HG02610 (cell line): ENCODE measurements at regions not wholly inside any gene's neighbourhood (a gene's known extent, or its start where the extent isn't known, plus 50 kb on each side); places are given as distances from the start of the nearest gene placed in this dataset.
"Not testable (repeated sequence)": the region's sequence is repeated elsewhere in the genome, so short reads cannot be mapped to it uniquely, and the experiment has no call there.

Source experiments
- ATAC-seq: cut with Tn5 transposase; IDR thresholded peaks from one replicate; pipeline ENCODE4 v1.9.1; 2021; ENCODE audit warnings: mild to moderate bottlenecking, moderate library complexity; ENCODE audit not compliant: unreplicated experiment

DNA sequence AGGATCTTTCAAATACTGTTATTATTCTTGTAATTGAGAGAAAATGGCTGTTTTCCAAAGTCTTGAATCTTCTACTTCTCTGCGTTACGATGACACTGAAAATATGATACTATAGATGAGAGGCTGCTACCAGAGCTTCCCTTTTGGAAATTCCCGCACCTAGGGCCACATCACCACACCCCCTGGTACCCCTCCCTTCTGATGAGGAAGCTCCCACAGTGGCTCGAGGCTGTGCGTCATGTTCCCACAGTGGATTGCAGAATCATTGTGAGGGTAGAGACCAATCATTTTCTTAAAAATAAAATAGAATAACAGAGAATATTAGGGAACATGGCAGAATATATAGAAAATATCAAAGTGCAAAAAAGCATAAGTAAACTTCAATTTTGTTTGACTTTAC lies 268.9 kb upstream of the SMIM21 start:
- no peak for ATAC-seq

DNA sequence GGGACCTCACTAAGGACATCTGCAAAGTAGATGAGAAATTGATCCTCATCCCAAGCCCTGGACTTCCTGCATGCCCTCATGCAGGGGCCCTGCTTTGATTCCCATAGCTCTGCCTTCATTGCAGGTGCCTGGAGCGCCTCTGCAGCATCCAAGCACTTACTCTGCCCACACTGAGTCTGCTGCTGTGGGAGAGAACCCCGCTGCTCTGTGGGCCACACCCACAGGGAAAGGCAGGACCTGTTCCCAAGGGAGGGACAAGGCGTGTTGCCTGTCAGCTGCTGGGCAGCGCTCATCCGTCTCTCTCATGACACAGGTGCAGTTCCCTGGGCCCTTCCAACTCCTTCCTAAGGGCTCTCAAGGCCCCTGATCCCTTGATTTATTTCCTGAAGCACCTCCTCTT lies 266.8 kb upstream of the SMIM21 start:
- ATAC-seq, result no peak

DNA sequence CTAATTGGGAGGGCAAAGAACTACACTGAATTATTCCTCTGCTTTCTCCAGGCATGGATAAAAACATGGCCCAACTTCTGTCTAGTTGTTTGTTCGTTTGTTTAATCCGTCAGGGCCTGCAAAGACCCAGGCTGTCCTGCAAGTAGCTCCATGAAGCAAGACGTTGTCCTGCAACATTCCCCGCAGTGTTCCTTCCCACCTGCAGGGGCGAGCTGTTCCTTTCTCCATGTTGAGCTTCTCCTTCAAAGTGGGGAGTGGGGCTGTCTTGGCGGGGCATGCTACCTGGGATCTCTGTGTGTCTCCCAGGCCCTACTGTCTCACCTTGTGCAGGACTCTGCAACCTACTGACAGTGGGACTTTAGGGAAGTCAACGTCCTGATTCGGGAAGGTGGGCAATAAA lies 264.0 kb upstream of the SMIM21 start:
- no peak for ATAC-seq

DNA sequence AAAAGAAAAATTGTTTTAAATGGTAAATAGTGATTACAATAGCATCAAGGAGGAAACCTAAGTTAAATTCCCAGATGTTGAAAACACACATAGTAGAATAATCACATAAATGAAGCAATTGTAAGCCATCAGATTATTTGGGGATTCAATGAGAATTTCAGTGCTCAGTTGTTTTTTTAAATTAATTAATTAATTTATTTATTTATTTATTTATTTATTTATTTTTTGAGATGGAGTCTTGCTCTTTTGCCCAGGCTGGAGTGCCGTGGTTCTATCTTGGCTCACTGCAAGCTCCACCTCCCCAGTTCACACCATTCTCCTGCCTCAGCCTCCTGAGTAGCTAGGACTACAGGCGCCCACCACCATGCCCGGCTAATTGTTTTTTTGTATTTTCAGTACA lies 262.8 kb upstream of the SMIM21 start:
- ATAC-seq, result not testable (repeated sequence)

DNA sequence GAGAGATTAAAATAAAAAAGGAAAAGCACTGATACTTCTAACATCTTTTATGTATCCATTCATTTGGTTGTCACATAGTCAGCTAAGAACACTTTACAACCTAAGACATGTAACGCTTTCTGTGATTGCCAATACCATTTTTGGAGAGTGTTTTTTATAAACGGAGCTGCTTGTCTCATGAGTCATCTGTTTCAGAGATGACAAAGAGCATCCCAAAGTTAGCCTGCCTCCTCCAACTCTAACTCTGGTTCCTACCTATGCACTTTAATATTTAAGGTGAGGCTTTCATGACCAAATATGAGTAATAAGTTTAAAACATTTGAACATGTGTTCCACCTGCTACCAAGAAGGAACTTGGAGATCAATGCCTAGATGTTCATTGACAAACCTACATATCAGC lies 260.1 kb upstream of the SMIM21 start:
- no peak for ATAC-seq

DNA sequence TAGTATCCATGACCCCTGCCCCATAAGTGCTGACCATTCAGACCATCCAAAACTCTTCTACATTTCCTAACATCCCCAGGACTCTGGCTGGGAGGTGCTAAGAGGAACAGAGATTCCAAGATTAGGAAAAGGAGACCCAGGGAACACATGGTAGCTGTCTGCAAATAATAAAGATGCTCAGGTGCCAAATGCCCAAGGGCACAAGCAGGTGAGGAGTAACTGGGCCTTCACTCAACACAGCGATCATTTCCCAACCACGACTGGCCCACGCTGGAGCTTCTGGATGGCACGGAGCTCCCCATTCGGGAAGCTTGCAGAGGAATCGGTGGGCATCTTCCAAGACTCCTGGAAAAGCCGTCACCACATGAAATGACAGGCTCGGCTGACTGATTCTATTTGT lies 255.9 kb upstream of the SMIM21 start:
- no peak for ATAC-seq

DNA sequence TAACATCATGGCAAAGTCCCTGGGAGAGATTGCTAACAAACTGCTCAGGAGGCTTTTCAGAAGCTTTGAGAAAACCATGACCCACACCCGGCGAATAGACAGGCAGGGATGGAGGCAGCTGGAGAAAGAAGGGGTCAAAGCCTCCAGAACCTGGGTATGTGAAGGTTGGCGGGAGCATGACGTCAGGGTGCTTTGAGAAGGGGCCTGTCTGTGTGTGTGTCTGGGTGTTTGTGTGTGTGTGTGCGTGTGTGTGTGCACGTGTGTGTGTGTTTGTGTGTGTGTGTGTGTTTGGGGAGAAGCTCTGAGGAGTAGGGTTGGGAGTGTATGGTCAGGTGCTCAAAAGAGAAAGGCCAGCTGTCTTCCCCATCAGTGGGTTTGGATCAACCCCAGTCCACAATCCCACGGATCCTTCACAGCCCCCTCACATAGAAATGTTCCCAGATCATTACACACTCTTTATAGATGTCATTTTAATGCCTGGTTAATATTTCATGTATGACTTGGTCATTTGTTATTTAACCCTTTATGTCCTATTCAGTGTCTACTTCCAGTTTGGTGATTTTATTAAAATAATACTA lies 254.1 kb upstream of the SMIM21 start:
- ATAC-seq, result no peak

DNA sequence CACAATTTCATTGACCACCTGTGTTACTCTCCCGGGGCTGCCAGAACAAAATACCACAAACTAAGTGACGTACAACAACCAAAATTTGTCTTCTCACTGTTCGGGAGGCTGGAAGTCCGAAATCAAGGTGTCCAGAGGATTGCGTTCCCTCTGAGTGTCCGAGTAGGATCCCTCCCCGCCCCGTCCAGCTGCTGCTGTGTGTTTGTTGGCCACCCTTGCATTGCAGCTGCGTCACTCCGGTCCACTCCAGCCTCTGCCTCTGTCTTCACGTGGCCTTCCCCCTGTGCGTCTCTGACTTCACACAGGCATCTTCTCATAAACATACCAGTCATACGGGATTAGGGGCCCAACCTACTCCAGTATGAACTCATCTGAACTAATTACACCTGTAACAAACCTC lies 251.8 kb upstream of the SMIM21 start:
- ATAC-seq, result no peak

DNA sequence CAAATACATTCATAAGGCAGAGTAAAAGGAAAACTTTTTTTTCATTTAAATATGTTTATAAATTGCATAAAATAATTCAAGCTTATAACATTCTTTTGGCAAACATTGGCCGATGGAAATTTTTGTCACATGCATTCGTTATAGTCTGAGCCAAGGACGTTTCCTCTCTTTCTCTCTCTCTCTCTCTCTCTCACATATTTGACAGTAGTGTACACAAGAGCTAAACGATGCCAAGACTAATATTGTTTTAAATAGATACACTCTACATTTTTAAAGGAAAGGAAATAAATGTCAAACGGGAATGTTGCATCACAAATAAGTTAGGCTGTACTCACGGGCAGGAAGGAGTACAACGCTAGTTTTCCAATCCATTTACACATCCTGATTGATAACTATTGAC lies 251.1 kb upstream of the SMIM21 start:
- ATAC-seq, result no peak

DNA sequence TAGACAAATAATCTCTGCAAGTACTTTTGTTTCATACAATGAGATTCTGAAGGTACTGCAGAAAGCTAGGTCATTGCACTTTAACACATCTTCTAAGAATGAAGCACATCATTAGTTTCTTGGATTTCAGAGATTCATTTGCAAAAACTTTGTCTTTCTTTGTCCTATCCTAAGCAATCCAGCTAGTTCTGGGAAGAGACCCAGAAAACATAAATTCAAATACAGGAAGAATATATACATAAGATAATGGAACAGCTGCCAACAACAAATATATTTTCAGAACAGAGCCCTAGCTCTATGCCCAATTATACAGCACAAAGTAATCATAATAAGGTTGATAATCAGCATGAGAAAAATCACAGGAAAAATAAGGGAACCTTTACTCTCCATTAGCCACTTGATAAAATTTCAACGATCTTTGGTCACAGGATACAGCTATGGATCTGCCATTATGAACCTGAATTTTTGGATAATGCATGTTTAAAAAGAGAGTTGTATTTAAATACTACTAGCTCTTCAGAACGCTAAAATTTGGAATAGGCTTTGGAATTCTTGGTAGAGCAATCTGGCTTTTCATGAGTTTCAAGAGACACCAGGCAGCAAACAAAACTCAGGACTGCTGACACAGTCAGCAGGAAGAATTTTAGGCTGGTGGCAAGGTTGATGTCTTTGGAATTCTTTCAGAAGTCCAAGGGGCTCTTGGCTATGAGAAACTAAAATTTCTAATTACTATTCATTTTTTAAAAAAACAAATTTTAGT lies 250.4 kb upstream of the SMIM21 start:
- no peak for ATAC-seq

DNA sequence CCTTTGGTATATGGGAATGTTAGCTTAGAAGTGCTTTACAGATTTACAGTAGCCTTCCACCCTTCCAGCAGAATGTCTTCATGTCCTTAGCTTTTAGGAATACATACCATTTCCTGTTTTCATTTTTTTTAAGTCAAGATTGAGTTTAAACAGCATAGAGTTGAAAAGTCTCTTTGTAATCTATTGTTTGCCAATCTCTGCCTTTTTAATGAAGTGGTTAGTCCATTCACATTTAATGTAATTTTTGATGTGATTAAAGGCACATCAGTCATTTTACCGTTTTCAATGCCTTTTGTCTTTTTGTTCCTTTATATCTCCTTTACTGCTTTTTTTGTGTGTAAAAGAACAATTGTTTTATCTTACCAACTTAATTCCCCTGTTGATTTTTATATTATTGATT lies 233.4 kb upstream of the SMIM21 start:
- ATAC-seq, result no peak

DNA sequence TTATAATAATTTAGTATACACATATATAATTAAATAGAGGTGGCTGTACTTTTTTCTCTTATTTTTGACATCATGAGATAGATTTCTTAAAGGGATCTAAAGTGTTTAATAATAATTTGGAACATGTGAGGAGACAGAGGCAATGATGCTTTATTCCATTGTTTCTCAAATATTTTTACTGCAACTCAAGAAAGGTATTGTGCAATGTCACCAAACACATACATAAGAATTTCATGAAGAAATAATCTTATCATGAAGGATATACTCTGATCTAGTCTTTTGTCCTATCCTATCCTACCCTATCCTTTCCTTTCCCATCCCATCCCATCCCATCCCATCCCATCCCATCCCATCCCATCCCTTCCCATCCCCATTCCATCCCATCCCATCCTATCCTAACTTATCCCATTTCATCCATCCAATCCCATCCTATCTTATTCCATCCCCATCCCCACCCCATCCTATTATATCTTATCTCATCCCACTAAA lies 232.1 kb upstream of the SMIM21 start:
- ATAC-seq, result no peak

DNA sequence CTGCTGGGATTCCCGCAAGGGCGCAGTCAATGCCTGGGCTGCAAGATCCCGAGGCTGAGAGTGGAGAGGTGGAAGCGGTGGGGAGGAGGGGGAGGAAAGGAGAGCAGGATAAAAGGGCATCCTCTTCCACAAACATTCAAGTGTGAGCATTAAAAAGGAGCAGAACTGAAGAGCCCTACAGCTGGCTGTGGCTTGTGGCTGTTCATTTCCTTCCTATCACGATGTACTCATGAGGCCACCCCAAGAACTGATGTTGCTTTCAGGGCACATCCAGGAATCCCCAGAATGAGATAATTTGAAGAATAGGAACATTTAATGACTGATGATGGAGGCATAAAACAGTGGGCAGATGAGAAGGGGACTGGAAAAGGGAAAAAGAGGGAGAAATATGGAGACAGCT lies 230.8 kb upstream of the SMIM21 start:
- ATAC-seq, result no peak

DNA sequence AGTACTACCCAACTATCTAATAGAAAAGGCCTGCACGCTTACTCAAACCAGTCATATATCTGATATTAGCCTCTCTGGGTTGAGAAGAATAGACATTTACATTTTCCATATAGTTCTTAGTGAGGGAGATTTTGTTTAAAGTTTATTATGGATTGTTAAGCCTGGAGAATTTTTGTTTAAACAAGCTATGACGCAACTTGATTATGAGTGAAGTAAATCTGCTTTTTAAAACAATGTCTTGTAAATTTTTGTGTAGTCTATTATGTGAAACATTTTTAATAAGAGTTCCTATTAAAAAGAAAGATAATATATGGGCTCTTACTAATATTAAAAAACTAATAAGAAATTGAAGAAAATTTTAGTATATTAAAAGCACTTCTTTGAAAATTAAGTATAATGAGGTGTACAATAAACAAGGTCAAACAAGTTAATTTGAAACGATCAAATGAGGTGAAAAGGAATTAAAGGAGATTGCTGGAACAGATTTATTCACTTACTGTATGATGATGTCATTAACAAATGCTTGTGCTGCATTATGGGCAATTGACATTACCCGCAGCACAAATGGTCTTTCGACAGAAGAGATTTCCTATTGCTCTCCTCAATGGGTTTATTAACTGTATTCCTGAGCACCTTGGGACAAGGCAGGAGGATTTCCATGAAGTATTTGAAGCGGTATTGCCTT lies 229.2 kb upstream of the SMIM21 start:
- no peak for ATAC-seq

DNA sequence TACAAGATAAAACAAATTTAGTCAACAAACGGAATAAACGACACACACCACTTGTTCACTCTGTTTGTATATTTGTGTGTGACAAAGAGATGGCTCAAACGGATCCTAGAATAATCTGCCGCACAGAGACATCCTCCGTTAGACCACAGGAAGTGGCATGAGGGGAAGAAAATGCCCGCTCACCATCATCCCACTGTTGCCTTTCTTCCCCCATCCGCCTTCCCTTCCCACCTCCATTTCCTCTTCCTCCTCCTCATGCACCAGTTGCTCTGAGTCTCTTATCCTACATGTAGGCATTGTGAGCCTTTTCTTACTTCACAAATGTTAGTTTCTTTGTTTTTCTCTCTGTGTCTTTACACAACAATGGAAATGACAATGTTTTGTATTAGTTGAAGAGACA lies 228.5 kb upstream of the SMIM21 start:
- no peak for ATAC-seq

DNA sequence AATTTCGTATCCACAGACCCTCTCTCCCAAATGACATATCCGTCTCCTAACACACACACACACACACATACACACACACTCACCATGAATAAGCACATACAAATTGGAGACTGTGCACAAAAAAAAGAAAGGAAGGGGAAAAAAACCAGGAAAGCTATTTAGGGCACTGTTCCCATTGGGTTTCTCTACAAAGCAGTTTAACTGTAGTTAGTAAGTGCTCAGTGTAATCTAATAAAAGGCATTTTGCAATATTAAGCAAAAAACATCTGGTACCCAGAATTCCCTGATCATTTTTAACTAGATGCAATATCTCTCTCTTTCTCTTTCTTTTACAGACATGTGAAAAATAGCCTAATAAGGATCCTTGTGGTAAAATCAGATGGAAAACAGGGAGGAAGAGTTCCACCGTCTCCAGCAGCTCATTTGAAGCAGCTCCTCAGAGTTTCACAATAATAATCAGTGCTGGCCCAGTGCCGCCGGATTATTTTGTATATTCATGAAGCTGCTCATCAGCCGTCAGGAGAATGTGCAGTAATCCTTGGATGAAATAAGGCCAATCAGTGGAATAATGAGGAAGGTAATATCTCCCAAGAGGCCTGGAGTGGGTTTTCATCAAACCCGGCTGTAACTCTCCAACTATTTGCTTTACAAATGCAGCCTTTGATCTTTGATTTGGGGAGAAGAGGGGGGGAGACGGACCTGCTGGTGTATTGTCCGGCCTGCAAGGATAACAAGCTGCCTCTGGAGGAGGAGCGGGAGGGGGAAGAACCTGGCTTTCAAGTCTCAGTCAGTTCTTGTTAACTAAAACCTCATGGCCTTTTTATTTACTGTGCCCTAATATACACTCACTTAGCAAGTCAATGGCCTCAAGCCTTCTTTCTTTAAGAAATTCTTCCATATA lies 227.6 kb upstream of the SMIM21 start:
- no peak for ATAC-seq

DNA sequence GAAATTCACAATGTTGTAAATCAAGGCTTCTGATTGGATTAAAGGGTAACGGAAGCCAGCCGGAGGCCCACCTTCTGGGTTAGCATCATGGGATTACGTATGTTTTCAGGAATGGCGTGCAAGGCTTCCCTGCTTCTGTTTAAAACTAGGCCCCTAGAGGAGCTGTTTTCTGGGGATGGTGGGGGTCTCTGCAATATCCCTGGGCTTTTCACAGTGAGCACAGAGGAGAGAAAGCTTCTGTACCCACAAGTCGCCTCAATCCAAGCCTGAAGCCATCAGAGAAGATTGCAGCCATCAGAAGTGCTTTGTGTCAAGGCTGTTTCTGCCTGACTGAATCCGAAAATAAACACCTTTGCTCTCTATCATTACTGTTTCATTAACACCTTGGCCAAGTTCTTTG lies 226.9 kb upstream of the SMIM21 start:
- ATAC-seq, result no peak

DNA sequence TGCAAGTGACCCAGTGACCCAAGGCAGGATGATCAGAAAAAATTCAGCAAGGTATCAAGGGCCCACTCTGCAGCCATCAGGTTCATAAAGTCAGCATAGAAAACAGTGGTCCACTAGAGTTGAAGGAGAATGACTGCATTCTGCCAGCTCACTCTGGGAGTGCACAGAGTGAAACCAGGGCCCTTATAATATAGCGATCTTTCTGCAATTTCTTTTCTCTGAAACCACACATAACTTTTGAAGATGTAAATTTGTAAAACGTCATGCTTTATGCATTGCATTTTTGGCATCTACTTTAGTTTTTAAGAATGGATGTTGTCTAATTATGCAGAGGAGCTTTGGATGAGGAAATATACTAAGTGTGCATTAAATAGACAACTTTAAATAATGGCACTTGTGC lies 225.0 kb upstream of the SMIM21 start:
- ATAC-seq, result no peak

DNA sequence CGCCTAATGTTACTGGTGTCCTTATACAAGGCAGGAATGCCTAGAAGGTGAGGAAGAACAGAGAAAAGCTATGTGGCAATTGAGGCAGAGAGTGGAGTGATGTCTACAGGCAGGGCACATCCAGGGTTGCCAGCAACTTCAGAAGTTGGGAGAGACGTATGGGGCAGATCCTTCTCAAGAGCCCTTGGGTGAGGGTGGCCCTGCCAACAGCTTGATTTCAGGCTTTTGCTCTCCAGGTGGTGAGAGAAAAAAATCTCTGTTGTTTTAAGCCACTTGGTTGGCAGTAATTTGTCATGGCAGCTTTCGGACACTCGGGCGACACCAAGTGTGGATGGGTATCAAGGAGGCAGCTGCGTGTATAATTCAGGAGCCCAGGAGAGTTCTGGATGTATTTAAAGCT lies 217.4 kb upstream of the SMIM21 start:
- no peak for ATAC-seq

DNA sequence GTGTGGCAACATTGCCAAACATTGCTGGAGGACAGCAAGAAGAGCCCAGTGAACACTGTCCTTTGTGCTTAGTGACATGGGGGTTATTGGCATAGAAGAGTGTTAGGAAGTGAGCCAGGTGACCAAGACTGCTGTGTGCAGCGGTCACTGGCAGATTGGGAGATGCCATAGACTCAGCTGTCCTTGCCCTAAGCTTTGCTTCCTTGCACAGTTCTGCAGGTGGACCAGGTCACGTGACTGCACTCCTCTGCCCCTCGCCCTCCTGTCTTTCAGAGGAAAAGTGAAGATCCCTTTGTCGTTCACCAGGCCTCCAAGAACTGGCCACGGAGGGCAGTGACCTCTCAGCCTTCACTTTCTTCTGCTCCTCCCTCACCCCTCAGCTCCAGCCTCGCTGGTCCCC lies 215.6 kb upstream of the SMIM21 start:
- ATAC-seq, result no peak

DNA sequence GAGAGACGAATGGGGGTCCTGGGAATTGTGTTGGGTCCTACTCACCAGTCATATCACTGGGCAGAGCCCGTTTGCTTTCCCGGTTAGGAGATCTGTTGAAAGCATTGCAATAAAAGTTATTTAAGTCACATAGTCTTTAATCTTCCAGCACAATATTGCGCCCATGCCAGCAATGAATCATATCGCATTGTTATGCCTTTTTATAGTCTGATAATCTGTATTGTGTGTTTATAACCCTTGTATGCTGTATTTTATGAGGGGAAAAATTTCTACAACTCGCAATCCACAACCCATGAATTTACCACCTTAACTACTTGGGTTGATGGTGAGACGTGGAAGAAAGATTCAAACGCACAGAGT lies 211.9 kb upstream of the SMIM21 start:
- ATAC-seq, result no peak
